ENCODE measurements at regions not wholly inside any gene's neighbourhood (a gene's known extent, or its start where the extent isn't known, plus 50 kb on each side); places are given as distances from the start of the nearest gene placed in this dataset.

- no peak overlapping the region for H3K4me3 Mint-ChIP-seq (ENCODE audit: low read depth, unreplicated experiment)
- peaks cover 2% of the 10 kb centered on the region for H3K9me3 Mint-ChIP-seq (ENCODE audit: low read depth, unreplicated experiment)
- intact Hi-C loops (cut with micrococcal nuclease; ENCODE audit: unreplicated experiment) = no loop called here
- no peaks in the 10 kb centered on the region for H3K4me1 Mint-ChIP-seq (ENCODE audit: low read depth, unreplicated experiment)
- no peak overlapping the region for H3K27ac Mint-ChIP-seq (ENCODE audit: unreplicated experiment)
- BruUV-seq (replicated peaks) = no TSS peak
- CTCF ChIA-PET = no interaction called here
- H3K27me3 Mint-ChIP-seq (ENCODE audit: unreplicated experiment) = no peaks in the 10 kb centered on the region
- no peak for TF ChIP-seq CTCF (IDR thresholded peaks at IDR 0.05; ENCODE audit: unreplicated experiment)
- no peak for DNase-seq
- H3K36me3 Mint-ChIP-seq (ENCODE audit: insufficient read depth, unreplicated experiment) = no peaks in the 10 kb centered on the region
Observed at GRCh38 chr10:47145290-47145934, 154.6 kb upstream of the GDF10 start.

GRCh38 chr10:47146572-47146971, 153.4 kb upstream of the GDF10 start:
- Mint-ChIP-seq H3K27ac (ENCODE audit: unreplicated experiment) (no peak overlapping the region), H3K36me3 (ENCODE audit: insufficient read depth, unreplicated experiment) (no peaks in the 10 kb centered on the region), H3K4me1 (ENCODE audit: low read depth, unreplicated experiment) (no peaks in the 10 kb centered on the region), H3K4me3 (ENCODE audit: low read depth, unreplicated experiment) (no peak overlapping the region), H3K27me3 (ENCODE audit: unreplicated experiment) (no peaks in the 10 kb centered on the region), H3K9me3 (ENCODE audit: low read depth, unreplicated experiment) (peaks cover 2% of the 10 kb centered on the region)
- no peak for DNase-seq
- CTCF ChIA-PET = no interaction called here
- no peak for TF ChIP-seq CTCF (IDR thresholded peaks at IDR 0.05; ENCODE audit: unreplicated experiment)
- intact Hi-C loops (cut with micrococcal nuclease; ENCODE audit: unreplicated experiment) = no loop called here
- BruUV-seq (replicated peaks) = no TSS peak

- Mint-ChIP-seq H3K27me3 (ENCODE audit: unreplicated experiment) (no peaks in the 10 kb centered on the region), H3K4me1 (ENCODE audit: low read depth, unreplicated experiment) (no peaks in the 10 kb centered on the region), H3K4me3 (ENCODE audit: low read depth, unreplicated experiment) (no peak overlapping the region), H3K27ac (ENCODE audit: unreplicated experiment) (no peak overlapping the region), H3K9me3 (ENCODE audit: low read depth, unreplicated experiment) (peaks cover 2% of the 10 kb centered on the region), H3K36me3 (ENCODE audit: insufficient read depth, unreplicated experiment) (no peaks in the 10 kb centered on the region)
- intact Hi-C loops (cut with micrococcal nuclease; ENCODE audit: unreplicated experiment) = no loop called here
- CTCF ChIA-PET = no interaction called here
- BruUV-seq (replicated peaks) = no TSS peak
- no peak for DNase-seq
- TF ChIP-seq CTCF (IDR thresholded peaks at IDR 0.05; ENCODE audit: unreplicated experiment) = no peak
Observed at GRCh38 chr10:47147186-47147585, 152.8 kb upstream of the GDF10 start.

GRCh38 chr10:47150581-47150980, 149.4 kb upstream of the GDF10 start:
- Mint-ChIP-seq H3K27me3 (ENCODE audit: unreplicated experiment) (no peaks in the 10 kb centered on the region), H3K9me3 (ENCODE audit: low read depth, unreplicated experiment) (peaks cover 8% of the 10 kb centered on the region), H3K4me1 (ENCODE audit: low read depth, unreplicated experiment) (peaks cover 10% of the 10 kb centered on the region), H3K27ac (ENCODE audit: unreplicated experiment) (no peak overlapping the region), H3K4me3 (ENCODE audit: low read depth, unreplicated experiment) (no peak overlapping the region), H3K36me3 (ENCODE audit: insufficient read depth, unreplicated experiment) (peaks cover 9% of the 10 kb centered on the region)
- intact Hi-C loops (cut with micrococcal nuclease; ENCODE audit: unreplicated experiment) = no loop called here
- CTCF ChIA-PET = no interaction called here
- TF ChIP-seq CTCF (IDR thresholded peaks at IDR 0.05; ENCODE audit: unreplicated experiment) = no peak
- DNase-seq = no peak
- no TSS peak for BruUV-seq (replicated peaks)

All from Calu3 (cell line).